CD4-positive, alpha-beta T cell (primary cell): ENCODE measurements at regions not wholly inside any gene's neighbourhood (a gene's known extent, or its start where the extent isn't known, plus 50 kb on each side); places are given as distances from the start of the nearest gene placed in this dataset.

Source experiments
- ATAC-seq: fragments of 200-7000 bp; cut with Tn5 transposase; one replicate; pipeline ENCODE4 v1.10.0; 2022; ENCODE audit warnings: mild to moderate bottlenecking; ENCODE audit not compliant: poor library complexity
- CTCF ChIA-PET: fragments of 350-600 bp; sonication (Branson Sonifier 250); formaldehyde crosslinking; loops from one replicate; lab custom pipeline; 2021; ENCODE audit warnings: antibody characterized with exemption, inconsistent platforms; lab: Charles Lee
- POLR2A ChIA-PET: fragments of 350-600 bp; sonication (Branson Sonifier 250); formaldehyde crosslinking; loops from one replicate; lab custom pipeline; 2021; ENCODE audit warnings: antibody characterized with exemption, inconsistent platforms; lab: Charles Lee
- DNase-seq, 14 experiments: peaks; one replicate each; pipeline ENCODE4 v3.0.0-alpha.2; 2013 to 2020; ENCODE audit warnings: mixed read lengths in 2 of 14
- H3K27ac ChIP-seq, 2 donors: one replicate each; pipeline versions ENCODE4 v1.5.1 to v1.7.0; 2013; ENCODE audit warnings: low read length in 2 of 2, low read depth in 1 of 2, mild to moderate bottlenecking in 1 of 2
- H3K27me3 ChIP-seq, 2 experiments: 1 replicate in 1 of 2; 2 replicates in 1 of 2; pipeline versions ENCODE4 v1.6.1 to v1.7.0; 2013; ENCODE audit warnings: low read length in 2 of 2, control low read depth in 1 of 2, mild to moderate bottlenecking in 1 of 2, moderate library complexity in 1 of 2; ENCODE audit not compliant: insufficient read depth in 2 of 2, control insufficient read depth in 1 of 2
- H3K36me3 ChIP-seq: one replicate; pipeline ENCODE4 v1.6.1; 2013; ENCODE audit warnings: low read length, control low read depth; ENCODE audit not compliant: insufficient read depth
- H3K4me1 ChIP-seq: one replicate; pipeline ENCODE4 v1.6.1; 2013; ENCODE audit warnings: low read length, control low read depth; ENCODE audit not compliant: insufficient read depth
- H3K4me3 ChIP-seq: one replicate; pipeline ENCODE4 v1.5.1; 2013; ENCODE audit warnings: mild to moderate bottlenecking, low read length, moderate library complexity
- H3K9me3 ChIP-seq, 2 experiments: 1 replicate in 1 of 2; 2 replicates in 1 of 2; pipeline versions ENCODE4 v1.6.1 to v1.7.0; 2013; ENCODE audit warnings: low read length in 2 of 2, mild to moderate bottlenecking in 2 of 2, control low read depth in 1 of 2, moderate library complexity in 1 of 2; ENCODE audit not compliant: control insufficient read depth in 1 of 2, insufficient read depth in 1 of 2
- H3K27ac Mint-ChIP-seq: one replicate; pipeline ENCODE4 v1.8.0; 2020; ENCODE audit warnings: mixed read lengths
- H3K27me3 Mint-ChIP-seq: one replicate; pipeline ENCODE4 v1.8.0; 2021; ENCODE audit warnings: mixed read lengths
- H3K36me3 Mint-ChIP-seq: one replicate; pipeline ENCODE4 v1.8.0; 2021; ENCODE audit warnings: low read depth, mixed read lengths
- H3K4me1 Mint-ChIP-seq: one replicate; pipeline ENCODE4 v1.8.0; 2021; ENCODE audit warnings: low read depth, mixed read lengths
- H3K4me3 Mint-ChIP-seq: one replicate; pipeline ENCODE4 v1.8.0; 2020; ENCODE audit warnings: mild to moderate bottlenecking, mixed read lengths
- H3K9me3 Mint-ChIP-seq: one replicate; pipeline ENCODE4 v1.8.0; 2020; ENCODE audit warnings: mixed read lengths
- CTCF ChIP-seq: fragments of 200-600 bp; IDR thresholded peaks from one replicate; pipeline ENCODE4 v1.8.0; 2022; ENCODE audit warnings: antibody characterized with exemption, mild to moderate bottlenecking
- intact Hi-C, 2 experiments: fragments of 100-400 bp; cut with DNase I in 1 of 2; cut with micrococcal nuclease in 1 of 2; formaldehyde crosslinking; loops; one replicate each; pipeline versions ENCODE4 v1.15.1 to v1.9.0; 2023 to 2025; cut with DNase I, micrococcal nuclease

GRCh38 chr15:92243227-92243626 is 150.5 kb upstream of the ST8SIA2 start:
- Mint-ChIP-seq H3K27me3 (peaks cover 40% of the 10 kb centered on the region), H3K4me3 (no peak overlapping the region), H3K4me1 (no peaks in the 10 kb centered on the region), H3K9me3 (peaks cover 10% of the 10 kb centered on the region), H3K36me3 (no peaks in the 10 kb centered on the region), H3K27ac (no peak overlapping the region)
- DNase-seq (no peak), ATAC-seq (no peak)
- TF ChIP-seq CTCF: no peak
- no peaks in the 10 kb centered on the region for H3K36me3 ChIP-seq
- H3K4me1 ChIP-seq: no peaks in the 10 kb centered on the region
- intact Hi-C loops: no loop called here
- H3K27me3 ChIP-seq: peaks cover 0 to 5% of the 10 kb centered on the region in 2 experiments
- ChIA-PET POLR2A (no interaction called here), CTCF (no interaction called here)
- H3K27ac ChIP-seq: no peak overlapping the region
- no peaks in the 10 kb centered on the region for H3K9me3 ChIP-seq
- no peak overlapping the region for H3K4me3 ChIP-seq

GRCh38 chr15:92244703-92245102 is 149.0 kb upstream of the ST8SIA2 start:
- intact Hi-C loops: no loop called here
- H3K4me3 ChIP-seq: no peak overlapping the region
- POLR2A ChIA-PET: no interaction called here
- H3K9me3 ChIP-seq: no peaks in the 10 kb centered on the region
- no peaks in the 10 kb centered on the region for H3K36me3 ChIP-seq
- Mint-ChIP-seq H3K27me3 (peaks cover 38% of the 10 kb centered on the region), H3K4me1 (no peaks in the 10 kb centered on the region), H3K27ac (no peak overlapping the region), H3K4me3 (no peak overlapping the region), H3K9me3 (peaks cover 5% of the 10 kb centered on the region), H3K36me3 (no peaks in the 10 kb centered on the region)
- H3K4me1 ChIP-seq: no peaks in the 10 kb centered on the region
- TF ChIP-seq CTCF: no peak
- H3K27me3 ChIP-seq: peaks cover 0 to 5% of the 10 kb centered on the region in 2 experiments
- ATAC-seq: no peak
- DNase-seq: no peak
- CTCF ChIA-PET: no interaction called here
- no peak overlapping the region for H3K27ac ChIP-seq

GRCh38 chr15:92247649-92248242 is 145.9 kb upstream of the ST8SIA2 start:
- TF ChIP-seq CTCF: no peak
- Histone ChIP-seq H3K27me3 (peaks cover 0 to 5% of the 10 kb centered on the region in 2 experiments), H3K4me1 (no peaks in the 10 kb centered on the region), H3K36me3 (no peaks in the 10 kb centered on the region), H3K9me3 (no peaks in the 10 kb centered on the region), H3K4me3 (no peak overlapping the region), H3K27ac (no peak overlapping the region)
- peaks cover 26% of the 10 kb centered on the region for H3K27me3 Mint-ChIP-seq
- intact Hi-C loops: no loop called here
- ChIA-PET POLR2A (no interaction called here), CTCF (no interaction called here)
- no peaks in the 10 kb centered on the region for H3K9me3 Mint-ChIP-seq
- no peak for DNase-seq
- no peak for ATAC-seq
- no peaks in the 10 kb centered on the region for H3K36me3 Mint-ChIP-seq
- H3K4me1 Mint-ChIP-seq: no peaks in the 10 kb centered on the region
- no peak overlapping the region for H3K27ac Mint-ChIP-seq
- H3K4me3 Mint-ChIP-seq: no peak overlapping the region
